GM12878 (cell line): ENCODE measurements at regions not wholly inside any gene's neighbourhood (a gene's known extent, or its start where the extent isn't known, plus 50 kb on each side); places are given as distances from the start of the nearest gene placed in this dataset.
"Not testable (repeated sequence)": the region's sequence is repeated elsewhere in the genome, so short reads cannot be mapped to it uniquely, and the experiment has no call there.

ENCODE experiments used
- ATAC-seq: fragments of 200-7000 bp; cut with Tn5 transposase; 3 replicates; pipeline ENCODE4 v1.9.1; 2020; ENCODE audit warnings: mild to moderate bottlenecking, moderate library complexity
- BruUV-seq: library from RNA; stranded (reverse); fragments of 400-500 nt; replicated peaks from 2 replicates; lab custom pipeline; 2021; lab: Mats Ljungman, UMichigan
- CTCF ChIA-PET: fragments of 300-600 bp; sonication (Branson Sonifier 250); formaldehyde crosslinking; extraction: SDS; loops from one replicate; lab custom pipeline; 2021; ENCODE audit warnings: inconsistent platforms; lab: Yijun Ruan, JAX
- POLR2A ChIA-PET: fragments of 350-600 bp; formaldehyde crosslinking; extraction: SDS; loops from one replicate; lab custom pipeline; 2021; ENCODE audit warnings: inconsistent platforms; lab: Charles Lee
- RAD21 ChIA-PET: fragments of 300-600 bp; sonication (Branson Sonifier 250); formaldehyde crosslinking; loops from one replicate; lab custom pipeline; 2023; ENCODE audit warnings: antibody characterized with exemption; ENCODE audit not compliant: unreplicated experiment; lab: Charles Lee
- SMC1A ChIA-PET: fragments of 300-600 bp; sonication (Branson Sonifier 250); formaldehyde crosslinking; loops from one replicate; lab custom pipeline; 2023; ENCODE audit not compliant: unreplicated experiment, uncharacterized antibody; lab: Charles Lee
- DNase-seq: peaks from one replicate; pipeline ENCODE4 v3.0.0-alpha.2; 2011; ENCODE audit warnings: low read depth, low spot score
- FAIRE-seq: peaks from 3 replicates; lab custom pipeline; 2011; peaks lifted over from hg19 to GRCh38; lab: Jason Lieb, UNC
- H2AFZ ChIP-seq: 2 replicates; pipeline ENCODE4 v1.6.0; 2011; ENCODE audit warnings: low read depth, low read length, control low read depth; ENCODE audit not compliant: control insufficient read depth
- H3K27ac ChIP-seq: 2 replicates; pipeline ENCODE4 v1.5.1; 2011; ENCODE audit warnings: control low read depth; ENCODE audit not compliant: control insufficient read depth, insufficient read depth
- H3K27me3 ChIP-seq, 2 experiments: replicated peaks in 1 of 2; 2 replicates each; pipeline versions ENCODE4 v1.6.0 to v1.6.1; 2011; ENCODE audit warnings: low read length in 1 of 2; ENCODE audit not compliant: control insufficient read depth in 2 of 2, insufficient read depth in 2 of 2
- H3K36me3 ChIP-seq, 2 experiments: 2 replicates each; pipeline ENCODE4 v1.5.1; 2011; ENCODE audit warnings: low read length in 1 of 2; ENCODE audit not compliant: control insufficient read depth in 2 of 2, insufficient read depth in 2 of 2
- H3K4me1 ChIP-seq: 2 replicates; pipeline ENCODE4 v1.6.1; 2011; ENCODE audit warnings: mild to moderate bottlenecking, low read length, moderate library complexity, mixed read lengths; ENCODE audit not compliant: control insufficient read depth, insufficient read depth
- H3K4me2 ChIP-seq: 2 replicates; pipeline ENCODE4 v1.6.0; 2011; ENCODE audit warnings: control low read depth; ENCODE audit not compliant: control insufficient read depth, insufficient read depth
- H3K4me3 ChIP-seq: fragments of 200-600 bp; sonication (generic); 2 replicates; pipeline ENCODE4 v1.5.1; 2016
- H3K79me2 ChIP-seq: 2 replicates; pipeline ENCODE4 v1.6.0; 2011; ENCODE audit warnings: low read length; ENCODE audit not compliant: control insufficient read depth, insufficient read depth
- H3K9ac ChIP-seq: 2 replicates; pipeline ENCODE4 v1.8.0; 2011; ENCODE audit warnings: low read length, control low read depth, mixed read lengths; ENCODE audit not compliant: control insufficient read depth, insufficient read depth
- H3K9me3 ChIP-seq: replicated peaks from 3 replicates; pipeline ENCODE4 v1.5.1; 2011; ENCODE audit warnings: mild to moderate bottlenecking, low read length; ENCODE audit not compliant: control insufficient read depth, insufficient read depth
- H4K20me1 ChIP-seq: 2 replicates; pipeline ENCODE4 v1.6.0; 2011; ENCODE audit not compliant: control insufficient read depth, insufficient read depth
- ASH2L ChIP-seq: fragments of 300-600, 200-600 bp; sonication (generic); IDR thresholded peaks from 2 replicates; pipeline ENCODE4 v1.6.1; 2017; ENCODE audit warnings: low read depth, mild to moderate bottlenecking, borderline replicate concordance
- CHD1 ChIP-seq: IDR thresholded peaks from 2 replicates; pipeline ENCODE4 v1.6.1; 2012; ENCODE audit warnings: low read depth, low read length, improper control_type of control experiment
- TCF3 ChIP-seq: IDR thresholded peaks from 2 replicates; pipeline ENCODE4 v1.6.1; 2012; ENCODE audit warnings: low read depth, mild to moderate bottlenecking, low read length, borderline replicate concordance; ENCODE audit not compliant: insufficient read depth
- WGBS: methylation state at CpG from one replicate; pipeline ENCODE4 v1.1.6; 2016; ENCODE audit warnings: low lambda C conversion rate; ENCODE audit not compliant: insufficient replicate concordance, insufficient coverage; ENCODE audit errors: missing lambda C conversion rate; 5-methylcytosine and 5-hydroxymethylcytosine counted together
- in situ Hi-C: fragments of 300-500 bp; cut with MboI; formaldehyde crosslinking; loops from 9 replicates; pipeline ENCODE4 v1.14.3; 2018; ENCODE audit warnings: mixed read lengths
- intact Hi-C: fragments of 100-400 bp; cut with micrococcal nuclease; formaldehyde crosslinking; loops from one replicate; pipeline ENCODE4 v1.14.2; 2022; ENCODE audit not compliant: unreplicated experiment
- TF ChIP-seq, protein P1 (sequence below): IDR thresholded peaks from 2 replicates; pipeline ENCODE4 v1.6.1; 2012; ENCODE audit warnings: mild to moderate bottlenecking, low read depth, low read length
- TF ChIP-seq, protein P2 (sequence below): IDR thresholded peaks from 2 replicates; pipeline ENCODE4 v1.6.1; 2012; ENCODE audit warnings: low read length, inconsistent platforms

DNA sequence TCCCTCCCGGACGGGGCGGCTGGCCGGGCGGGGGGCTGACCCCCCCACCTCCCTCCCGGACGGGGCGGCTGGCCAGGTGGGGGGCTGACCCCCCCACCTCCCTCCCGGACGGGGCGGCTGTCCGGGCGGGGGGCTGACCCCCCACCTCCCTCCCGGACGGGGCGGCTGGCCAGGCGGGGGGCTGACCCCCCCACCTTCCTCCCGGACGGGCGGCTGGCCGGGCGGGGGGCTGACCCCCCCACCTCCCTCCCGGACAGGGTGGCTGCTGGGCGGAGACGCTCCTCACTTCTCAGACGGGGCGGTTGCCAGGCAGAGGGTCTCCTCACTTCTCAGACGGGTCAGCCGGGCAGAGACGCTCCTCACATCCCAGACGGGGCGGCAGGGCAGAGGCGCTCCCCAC is 168.5 kb upstream of the SPRED2 start:
- SMC1A ChIA-PET, ATAC-seq, H3K9me3 ChIP-seq, H3K36me3 ChIP-seq, H3K27ac ChIP-seq, H3K27me3 ChIP-seq, BruUV-seq, POLR2A ChIA-PET, H3K79me2 ChIP-seq, H3K4me3 ChIP-seq, H2AFZ ChIP-seq, H3K9ac ChIP-seq, H4K20me1 ChIP-seq, FAIRE-seq, DNase-seq, intact Hi-C loops, in situ Hi-C loops, H3K4me2 ChIP-seq, CTCF ChIA-PET, RAD21 ChIA-PET: not testable (repeated sequence)
- H3K4me1 ChIP-seq = peaks cover 19% of the 10 kb centered on the region
- 96% methylated on average over 6 of the region's 33 CpGs for WGBS

DNA sequence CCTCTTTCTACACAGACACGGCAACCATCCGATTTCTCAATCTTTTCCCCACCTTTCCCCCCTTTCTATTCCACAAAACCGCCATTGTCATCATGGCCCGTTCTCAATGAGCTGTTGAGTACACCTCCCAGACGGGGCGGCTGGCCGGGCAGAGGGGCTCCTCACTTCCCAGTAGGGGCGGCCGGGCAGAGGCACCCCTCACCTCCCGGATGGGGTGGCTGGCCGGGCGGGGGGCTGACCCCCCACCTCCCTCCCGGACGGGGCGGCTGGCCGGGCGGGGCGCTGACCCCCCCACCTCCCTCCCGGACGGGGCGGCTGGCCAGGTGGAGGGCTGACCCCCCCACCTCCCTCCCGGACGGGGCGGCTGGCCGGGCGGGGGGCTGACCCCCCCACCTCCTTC is 168.0 kb upstream of the SPRED2 start:
- CTCF ChIA-PET, SMC1A ChIA-PET, H3K9me3 ChIP-seq, H3K79me2 ChIP-seq, BruUV-seq, H4K20me1 ChIP-seq, POLR2A ChIA-PET, intact Hi-C loops, H3K36me3 ChIP-seq, H3K4me2 ChIP-seq, FAIRE-seq, RAD21 ChIA-PET, H3K27me3 ChIP-seq, DNase-seq, ATAC-seq, in situ Hi-C loops, H3K27ac ChIP-seq, H3K4me3 ChIP-seq, H3K9ac ChIP-seq, H2AFZ ChIP-seq: not testable (repeated sequence)
- no CpG with 5 or more reads among the region's 26 CpGs for WGBS
- H3K4me1 ChIP-seq = peaks cover 14% of the 10 kb centered on the region

DNA sequence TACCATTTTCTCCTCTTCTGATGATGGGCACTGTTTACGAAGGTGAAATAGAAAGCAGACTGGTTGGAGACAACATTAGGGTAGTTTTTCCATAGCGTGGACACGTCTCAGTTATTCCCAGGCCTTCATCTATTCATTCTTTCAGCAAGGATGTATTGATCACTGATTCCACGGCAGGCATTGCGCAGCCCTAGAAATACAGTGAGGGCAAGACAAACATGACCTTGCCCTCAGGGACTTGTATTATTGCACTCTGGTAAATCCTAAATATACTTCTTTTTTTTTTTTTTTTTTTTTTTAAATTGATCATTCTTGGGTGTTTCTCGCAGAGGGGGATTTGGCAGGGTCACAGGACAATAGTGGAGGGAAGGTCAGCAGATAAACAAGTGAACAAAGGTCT is 167.3 kb upstream of the SPRED2 start:
- RAD21 ChIA-PET = no interaction called here
- DNase-seq = no peak
- TF ChIP-seq TCF3 = no peak
- TF ChIP-seq CHD1 = no peak
- TF ChIP-seq ASH2L = no peak
- TF ChIP-seq, protein P1, sequence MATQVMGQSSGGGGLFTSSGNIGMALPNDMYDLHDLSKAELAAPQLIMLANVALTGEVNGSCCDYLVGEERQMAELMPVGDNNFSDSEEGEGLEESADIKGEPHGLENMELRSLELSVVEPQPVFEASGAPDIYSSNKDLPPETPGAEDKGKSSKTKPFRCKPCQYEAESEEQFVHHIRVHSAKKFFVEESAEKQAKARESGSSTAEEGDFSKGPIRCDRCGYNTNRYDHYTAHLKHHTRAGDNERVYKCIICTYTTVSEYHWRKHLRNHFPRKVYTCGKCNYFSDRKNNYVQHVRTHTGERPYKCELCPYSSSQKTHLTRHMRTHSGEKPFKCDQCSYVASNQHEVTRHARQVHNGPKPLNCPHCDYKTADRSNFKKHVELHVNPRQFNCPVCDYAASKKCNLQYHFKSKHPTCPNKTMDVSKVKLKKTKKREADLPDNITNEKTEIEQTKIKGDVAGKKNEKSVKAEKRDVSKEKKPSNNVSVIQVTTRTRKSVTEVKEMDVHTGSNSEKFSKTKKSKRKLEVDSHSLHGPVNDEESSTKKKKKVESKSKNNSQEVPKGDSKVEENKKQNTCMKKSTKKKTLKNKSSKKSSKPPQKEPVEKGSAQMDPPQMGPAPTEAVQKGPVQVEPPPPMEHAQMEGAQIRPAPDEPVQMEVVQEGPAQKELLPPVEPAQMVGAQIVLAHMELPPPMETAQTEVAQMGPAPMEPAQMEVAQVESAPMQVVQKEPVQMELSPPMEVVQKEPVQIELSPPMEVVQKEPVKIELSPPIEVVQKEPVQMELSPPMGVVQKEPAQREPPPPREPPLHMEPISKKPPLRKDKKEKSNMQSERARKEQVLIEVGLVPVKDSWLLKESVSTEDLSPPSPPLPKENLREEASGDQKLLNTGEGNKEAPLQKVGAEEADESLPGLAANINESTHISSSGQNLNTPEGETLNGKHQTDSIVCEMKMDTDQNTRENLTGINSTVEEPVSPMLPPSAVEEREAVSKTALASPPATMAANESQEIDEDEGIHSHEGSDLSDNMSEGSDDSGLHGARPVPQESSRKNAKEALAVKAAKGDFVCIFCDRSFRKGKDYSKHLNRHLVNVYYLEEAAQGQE = no peak
- TF ChIP-seq, protein P2, sequence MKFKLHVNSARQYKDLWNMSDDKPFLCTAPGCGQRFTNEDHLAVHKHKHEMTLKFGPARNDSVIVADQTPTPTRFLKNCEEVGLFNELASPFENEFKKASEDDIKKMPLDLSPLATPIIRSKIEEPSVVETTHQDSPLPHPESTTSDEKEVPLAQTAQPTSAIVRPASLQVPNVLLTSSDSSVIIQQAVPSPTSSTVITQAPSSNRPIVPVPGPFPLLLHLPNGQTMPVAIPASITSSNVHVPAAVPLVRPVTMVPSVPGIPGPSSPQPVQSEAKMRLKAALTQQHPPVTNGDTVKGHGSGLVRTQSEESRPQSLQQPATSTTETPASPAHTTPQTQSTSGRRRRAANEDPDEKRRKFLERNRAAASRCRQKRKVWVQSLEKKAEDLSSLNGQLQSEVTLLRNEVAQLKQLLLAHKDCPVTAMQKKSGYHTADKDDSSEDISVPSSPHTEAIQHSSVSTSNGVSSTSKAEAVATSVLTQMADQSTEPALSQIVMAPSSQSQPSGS = no peak

More for the DNA sequence above, 167.3 kb upstream of the SPRED2 start:
- no peaks in the 10 kb centered on the region for H4K20me1 ChIP-seq
- 91% methylated on average over 5 of the region's 6 CpGs for WGBS
- SMC1A ChIA-PET = no interaction called here
- no peak overlapping the region for H3K27ac ChIP-seq
- H3K9ac ChIP-seq = no peak overlapping the region
- H3K4me1 ChIP-seq = peaks cover 7% of the 10 kb centered on the region
- POLR2A ChIA-PET = no interaction called here
- no peak for ATAC-seq
- CTCF ChIA-PET = no interaction called here
- intact Hi-C loops = no loop called here
- no peaks in the 10 kb centered on the region for H3K27me3 ChIP-seq
- BruUV-seq = no TSS peak
- H3K9me3 ChIP-seq = no peaks in the 10 kb centered on the region
- no peak overlapping the region for H3K4me2 ChIP-seq
- H3K36me3 ChIP-seq = no peaks in the 10 kb centered on the region
- H2AFZ ChIP-seq = no peak overlapping the region
- H3K4me3 ChIP-seq = no peak overlapping the region
- H3K79me2 ChIP-seq = no peaks in the 10 kb centered on the region
- in situ Hi-C loops = no loop called here
- no peak for FAIRE-seq
